GM19328 (cell line): ENCODE measurements at regions not wholly inside any gene's neighbourhood (a gene's known extent, or its start where the extent isn't known, plus 50 kb on each side); places are given as distances from the start of the nearest gene placed in this dataset.
"Not testable (repeated sequence)": the region's sequence is repeated elsewhere in the genome, so short reads cannot be mapped to it uniquely, and the experiment has no call there.

Experiments used
- ATAC-seq: cut with Tn5 transposase; IDR thresholded peaks from one replicate; pipeline ENCODE4 v1.9.1; 2021; ENCODE audit warnings: mild to moderate bottlenecking, moderate library complexity; ENCODE audit not compliant: unreplicated experiment

- ATAC-seq = no peak
These were observed 121.6 kb downstream of the ARL4C start for GRCh38 chr2:234375176-234375880.

- no peak for ATAC-seq
These were observed 122.1 kb downstream of the ARL4C start for GRCh38 chr2:234374736-234375135.

DNA sequence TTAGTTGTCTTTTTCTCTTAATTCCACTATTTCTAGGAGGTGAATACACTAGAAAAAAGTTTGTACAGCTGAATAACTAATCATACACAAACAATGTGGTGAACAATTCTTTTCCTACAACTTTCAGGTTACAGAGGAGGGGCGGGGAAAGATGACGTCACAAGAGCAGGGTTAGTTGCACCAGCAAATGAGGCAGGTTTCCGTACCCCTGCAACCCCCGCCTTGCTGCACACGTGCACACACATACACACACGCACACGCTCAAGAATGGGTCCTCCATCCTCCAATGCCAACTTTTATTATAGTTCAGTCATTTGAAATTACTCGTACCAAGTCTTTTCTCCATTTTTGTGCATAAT, 122.8 kb downstream of the ARL4C start:
- no peak for ATAC-seq

GRCh38 chr2:234373481-234374149, 123.3 kb downstream of the ARL4C start:
- no peak for ATAC-seq

DNA sequence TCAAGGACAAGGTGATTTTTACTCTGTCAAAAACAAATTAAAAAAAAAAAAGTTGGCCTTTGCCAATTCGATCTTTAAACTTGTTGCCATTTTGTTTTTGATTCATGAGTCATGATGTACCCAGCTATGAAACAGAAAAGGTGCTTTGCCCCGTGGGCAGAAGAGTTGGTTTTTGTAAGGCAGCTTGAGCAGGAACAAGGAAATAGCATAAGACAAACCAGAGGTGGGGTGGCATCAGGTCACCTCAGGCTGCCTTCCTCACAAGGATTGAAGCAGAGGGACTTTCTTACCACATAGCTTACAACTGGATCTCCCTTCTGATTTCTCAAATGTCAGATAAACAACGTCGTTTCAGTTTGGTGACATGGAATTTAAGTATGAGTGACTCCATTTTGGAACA, 123.8 kb downstream of the ARL4C start:
- ATAC-seq = no peak

- no peak for ATAC-seq
These were observed 124.4 kb downstream of the ARL4C start for GRCh38 chr2:234372506-234372905.

GRCh38 chr2:234368861-234369261, 128.0 kb downstream of the ARL4C start:
- ATAC-seq = no peak

GRCh38 chr2:234366891-234367290, 130.0 kb downstream of the ARL4C start:
- no peak for ATAC-seq

GRCh38 chr2:234364661-234365060, 132.2 kb downstream of the ARL4C start:
- ATAC-seq = no peak

- ATAC-seq = no peak
These were observed 133.1 kb downstream of the ARL4C start for GRCh38 chr2:234363647-234364294.

- ATAC-seq = no peak
These were observed 133.8 kb downstream of the ARL4C start for GRCh38 chr2:234363011-234363487.

- not testable (repeated sequence) for ATAC-seq
These were observed 136.4 kb downstream of the ARL4C start for GRCh38 chr2:234360313-234360975.

DNA sequence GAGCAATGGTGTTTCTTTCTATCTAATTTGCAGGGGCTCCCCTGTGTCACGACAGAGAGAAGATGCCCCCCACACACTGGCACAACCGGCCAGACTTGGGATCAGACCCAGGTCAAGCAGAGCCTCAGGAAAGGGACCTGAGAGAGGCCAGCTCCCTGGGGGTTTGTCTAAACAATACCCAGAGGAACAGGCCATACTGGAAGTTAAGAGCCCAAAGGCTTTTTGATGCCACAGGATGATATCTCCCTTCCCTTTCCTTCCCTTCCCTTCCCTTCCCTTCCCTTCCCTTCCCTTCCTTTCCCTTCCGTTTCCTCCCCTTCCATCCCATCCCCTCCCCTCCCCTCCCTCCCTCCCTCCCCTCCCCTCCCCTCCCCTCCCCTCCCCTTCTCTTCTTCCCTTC, 139.2 kb downstream of the ARL4C start:
- no peak for ATAC-seq

GRCh38 chr2:234355808-234356365, 141.0 kb downstream of the ARL4C start:
- ATAC-seq = no peak

DNA sequence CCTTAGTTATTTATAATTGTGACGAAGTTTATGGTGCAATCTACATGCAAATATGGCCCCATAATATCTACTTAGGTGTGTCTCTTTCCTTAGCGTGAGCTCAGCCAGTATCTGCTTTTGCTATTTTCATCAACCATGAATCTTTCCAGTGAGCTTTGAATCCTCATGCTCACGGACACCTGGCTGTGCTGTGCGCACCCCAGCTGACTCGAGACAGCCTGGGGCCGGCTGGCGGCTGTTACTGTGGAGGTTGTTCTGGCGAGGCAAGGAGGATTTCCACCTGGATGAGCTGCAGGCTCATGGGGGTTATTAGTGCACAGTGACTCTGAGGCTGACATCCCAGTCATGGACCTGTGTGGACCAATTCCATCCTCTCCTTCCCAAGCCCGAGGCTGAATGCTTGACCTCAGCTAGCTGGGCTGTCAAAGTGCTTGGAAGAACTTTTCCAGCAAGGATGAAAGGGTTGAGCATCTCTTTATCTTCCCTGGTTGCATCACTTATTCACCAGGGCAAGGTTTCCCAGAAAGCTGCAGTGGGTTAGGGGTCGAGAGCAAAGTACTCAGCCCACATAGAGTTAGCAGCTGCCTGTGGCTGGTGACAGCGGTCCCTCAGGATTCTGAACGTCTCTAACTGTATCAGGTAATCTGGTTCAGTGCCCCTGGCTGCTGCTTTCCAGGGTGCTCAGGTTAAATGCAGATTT, 141.7 kb downstream of the ARL4C start:
- no peak for ATAC-seq

DNA sequence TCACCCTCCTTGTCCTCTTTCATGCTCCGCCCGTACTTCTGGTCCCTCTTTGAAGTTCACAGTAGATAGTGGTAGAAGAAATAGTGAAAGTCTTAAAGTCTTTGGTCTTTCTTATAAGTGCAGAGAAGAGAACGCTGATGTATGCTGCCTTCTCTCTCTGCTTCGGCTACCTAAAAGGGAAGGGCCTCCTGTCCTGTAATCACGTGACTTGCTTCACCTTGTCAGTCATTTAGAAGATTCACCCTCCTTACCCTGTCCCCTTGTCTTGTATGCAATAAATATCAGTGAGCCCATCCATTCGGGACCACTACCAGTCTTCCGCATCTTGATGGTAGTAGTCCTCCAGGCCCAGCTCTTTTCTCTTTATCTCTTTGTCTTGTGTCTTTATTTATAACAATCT, 144.6 kb downstream of the ARL4C start:
- no peak for ATAC-seq

DNA sequence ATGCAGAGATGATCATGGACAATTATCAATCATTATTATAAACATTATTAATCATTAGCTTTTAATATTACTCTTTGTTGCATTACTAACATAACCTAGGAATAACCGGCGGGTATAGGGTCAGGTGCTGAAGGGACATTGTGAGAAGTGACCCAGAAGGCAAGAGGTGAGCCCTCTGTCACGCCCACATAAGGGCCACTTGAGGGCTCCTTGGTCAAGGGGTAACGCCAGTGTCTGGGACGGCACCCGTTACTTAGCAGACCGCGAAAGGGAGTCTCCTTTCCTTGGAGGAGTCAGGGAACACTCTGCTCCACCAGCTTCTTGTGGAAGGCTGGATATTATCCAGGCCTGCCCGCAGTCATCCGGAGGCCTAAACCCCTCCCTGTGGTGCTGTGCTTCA, 145.0 kb downstream of the ARL4C start:
- not testable (repeated sequence) for ATAC-seq

DNA sequence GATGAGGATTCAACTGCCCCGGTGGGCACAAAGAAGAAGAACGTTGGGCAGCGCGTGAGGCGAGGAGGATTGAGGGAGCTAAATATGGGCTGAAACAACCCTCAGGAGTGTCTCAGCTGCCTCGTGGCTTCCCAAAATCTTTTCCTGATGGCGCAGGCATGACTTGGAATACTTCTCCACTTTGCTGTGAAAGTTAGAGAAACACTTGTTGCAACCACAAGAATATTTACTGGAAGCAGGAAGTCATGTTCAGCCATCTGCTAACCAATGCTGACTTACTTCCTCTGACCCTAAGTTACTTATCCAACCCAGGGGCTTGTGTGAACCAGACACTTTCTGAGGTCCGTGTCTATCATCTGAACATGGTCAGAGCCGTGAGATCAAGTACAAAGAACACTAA, 148.8 kb downstream of the ARL4C start:
- no peak for ATAC-seq

DNA sequence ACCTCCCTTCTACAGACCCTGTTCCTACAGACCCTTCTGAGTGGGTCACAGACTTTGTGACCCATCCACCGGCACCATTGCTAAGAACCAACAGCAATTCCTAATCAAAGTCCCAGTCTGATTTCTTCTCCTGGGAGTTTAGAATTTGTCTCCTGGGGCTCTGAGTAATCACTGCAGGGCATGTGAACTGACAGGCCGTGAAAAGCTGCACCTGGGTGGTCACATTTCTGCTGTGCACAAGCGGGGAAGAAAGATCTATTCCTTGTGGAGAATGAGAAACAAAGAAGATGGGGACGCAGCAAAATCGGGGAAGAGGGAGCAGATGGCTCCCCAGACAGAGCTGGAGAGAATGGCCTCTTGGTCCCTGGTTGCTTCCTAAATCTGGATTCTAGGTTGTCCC, 151.0 kb downstream of the ARL4C start:
- no peak for ATAC-seq

- ATAC-seq = no peak
These were observed 152.9 kb downstream of the ARL4C start for GRCh38 chr2:234344012-234344411.

- ATAC-seq = no peak
These were observed 153.5 kb downstream of the ARL4C start for GRCh38 chr2:234343372-234343771.
